ENCODE measurements at regions not wholly inside any gene's neighbourhood (a gene's known extent, or its start where the extent isn't known, plus 50 kb on each side); places are given as distances from the start of the nearest gene placed in this dataset.
"Not testable (repeated sequence)": the region's sequence is repeated elsewhere in the genome, so short reads cannot be mapped to it uniquely, and the experiment has no call there.

DNA sequence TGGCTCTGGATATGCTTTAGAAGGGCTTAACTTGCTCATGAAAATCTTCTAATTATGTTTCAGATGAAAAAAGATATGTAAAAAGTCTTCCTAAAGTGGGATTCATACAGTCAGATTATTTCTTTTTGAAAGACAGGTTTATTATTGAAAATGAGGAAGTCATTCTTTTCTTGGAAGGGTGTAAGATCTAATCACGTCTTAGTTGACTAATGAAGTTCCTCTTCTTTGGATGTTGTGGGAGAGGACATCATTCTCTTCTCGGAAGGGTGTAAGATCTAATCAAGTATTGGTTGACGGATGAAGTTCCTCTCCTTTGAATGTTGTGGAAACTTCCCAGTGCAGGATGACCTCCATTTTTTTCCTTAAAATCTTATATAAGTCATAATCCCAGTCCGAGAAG lies 74.9 kb downstream of the ALG10 start:
- DNase-seq (ENCODE audit: low read depth in 2 of 2), result no peak

- DNase-seq (ENCODE audit: low read depth in 2 of 2), result no peak
Observed at GRCh38 chr12:34105392-34105933, 83.2 kb downstream of the ALG10 start.

DNA sequence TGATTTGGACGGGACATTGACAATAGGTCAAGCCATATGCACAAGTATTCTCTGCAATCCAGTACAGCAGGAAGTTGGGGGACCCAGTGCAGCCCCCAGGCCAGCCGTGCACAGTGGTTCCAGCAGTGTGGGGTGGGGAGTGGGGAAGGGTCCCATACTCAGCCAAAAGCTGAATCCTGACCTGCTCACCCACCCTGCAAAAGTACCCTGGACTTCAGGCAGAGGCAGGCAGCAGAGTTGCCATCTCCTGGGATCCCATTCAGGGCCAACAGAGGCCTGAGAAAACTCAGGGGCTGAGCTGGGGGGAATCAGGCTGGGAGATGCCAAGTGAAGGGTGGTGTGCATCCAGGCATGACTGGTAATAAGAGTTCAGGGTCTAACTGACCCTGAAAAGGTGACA lies 83.9 kb downstream of the ALG10 start:
- DNase-seq (ENCODE audit: low read depth in 2 of 2), result no peak

DNA sequence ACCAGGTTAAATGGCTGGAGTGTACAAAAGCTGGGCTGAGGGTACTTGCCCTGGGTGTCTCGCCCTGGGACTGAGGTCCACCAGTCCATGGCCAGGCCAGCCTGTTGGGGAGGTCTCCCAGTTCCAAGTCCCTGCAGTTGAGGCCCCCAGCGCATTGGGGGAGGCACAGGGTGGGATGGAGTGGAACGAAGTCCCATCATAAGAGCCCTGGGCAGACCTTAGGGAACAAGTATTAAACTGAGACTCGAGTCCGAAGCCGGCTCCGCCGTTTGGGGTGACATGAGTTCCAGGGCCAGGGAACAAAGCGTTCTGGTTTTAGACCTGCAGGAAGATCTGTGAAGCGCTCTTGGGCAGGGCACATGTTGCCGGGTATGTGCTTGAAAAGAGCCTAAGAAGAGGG lies 84.7 kb downstream of the ALG10 start:
- no peak for DNase-seq (ENCODE audit: low read depth in 2 of 2)

GRCh38 chr12:34107781-34108404 lies 85.6 kb downstream of the ALG10 start:
- no peak for DNase-seq (ENCODE audit: low read depth in 2 of 2)

DNA sequence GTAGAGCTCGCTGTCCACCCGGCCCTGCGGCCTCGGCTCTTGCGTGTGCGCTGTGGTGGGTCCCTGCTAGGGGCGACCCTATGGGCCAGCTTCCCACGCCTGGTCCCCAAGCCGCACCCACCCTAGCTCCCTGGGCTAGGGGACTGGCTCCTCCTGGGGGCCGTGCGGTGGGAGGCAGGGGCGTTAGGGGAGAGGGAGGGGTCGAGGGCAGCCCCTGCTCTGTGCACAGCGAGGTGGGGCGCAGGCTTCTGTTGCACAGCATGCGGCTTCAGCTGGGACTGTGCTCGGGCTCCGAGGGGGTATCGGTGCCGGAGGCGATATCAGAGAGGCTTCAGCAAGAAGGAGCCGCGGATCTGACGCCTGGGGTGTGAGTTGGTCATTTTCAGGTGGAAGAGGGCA lies 86.1 kb downstream of the ALG10 start:
- no peak for DNase-seq (ENCODE audit: low read depth in 2 of 2)

- DNase-seq (ENCODE audit: low read depth in 2 of 2), result no peak
Observed at GRCh38 chr12:34108967-34109366, 86.7 kb downstream of the ALG10 start.

- DNase-seq (ENCODE audit: low read depth in 2 of 2), result no peak
Observed at GRCh38 chr12:34109390-34109789, 87.1 kb downstream of the ALG10 start.

GRCh38 chr12:34109909-34110531 lies 87.7 kb downstream of the ALG10 start:
- DNase-seq (ENCODE audit: low read depth in 2 of 2), result not testable (repeated sequence)

DNA sequence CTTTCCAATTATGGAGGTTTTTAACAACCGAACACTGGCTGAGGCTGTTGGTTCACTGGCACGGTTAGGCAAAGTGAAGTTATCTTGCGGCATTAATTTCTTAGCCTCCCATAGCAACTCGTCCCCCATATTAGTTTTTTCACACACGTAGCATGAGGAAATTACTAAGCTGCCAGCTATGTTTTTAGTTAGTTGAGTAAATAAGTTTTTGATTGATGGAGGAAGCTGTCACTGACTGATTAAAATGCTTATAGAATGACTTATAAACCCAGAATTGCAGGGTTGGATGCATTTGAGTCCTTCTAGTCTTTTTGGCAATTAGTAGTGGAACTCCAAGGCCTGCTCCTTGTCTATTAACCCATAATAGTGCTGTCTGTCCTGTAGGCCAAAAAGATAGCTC lies 97.1 kb downstream of the ALG10 start:
- DNase-seq (ENCODE audit: low read depth in 2 of 2), result no peak

GRCh38 chr12:34121360-34121759 lies 99.1 kb downstream of the ALG10 start:
- no peak for DNase-seq (ENCODE audit: low read depth in 2 of 2)

- DNase-seq (ENCODE audit: low read depth in 2 of 2), result peak in 1 of 2 donors; percentile 12
Observed at GRCh38 chr12:34123092-34123491, 100.8 kb downstream of the ALG10 start.

DNA sequence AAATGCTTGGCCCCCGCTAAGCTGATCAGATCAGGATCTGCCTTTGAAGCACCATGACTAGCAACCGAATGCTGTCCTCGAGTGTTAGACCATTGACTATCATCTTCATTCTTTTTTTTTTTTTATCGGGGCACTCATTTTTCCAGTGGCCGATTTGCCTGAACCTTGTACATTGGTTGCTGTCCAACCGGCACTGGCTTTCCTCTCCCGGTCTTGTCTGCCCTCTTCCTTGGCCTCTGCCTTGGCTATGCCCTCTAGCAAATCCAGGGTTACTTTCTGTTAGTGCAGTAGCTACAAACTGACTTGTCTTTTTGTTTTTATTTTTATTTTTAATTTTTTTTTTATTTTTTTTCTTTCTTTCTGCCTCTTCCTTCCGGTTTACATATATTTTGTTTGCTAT lies 102.3 kb downstream of the ALG10 start:
- no peak for DNase-seq (ENCODE audit: low read depth in 2 of 2)

DNA sequence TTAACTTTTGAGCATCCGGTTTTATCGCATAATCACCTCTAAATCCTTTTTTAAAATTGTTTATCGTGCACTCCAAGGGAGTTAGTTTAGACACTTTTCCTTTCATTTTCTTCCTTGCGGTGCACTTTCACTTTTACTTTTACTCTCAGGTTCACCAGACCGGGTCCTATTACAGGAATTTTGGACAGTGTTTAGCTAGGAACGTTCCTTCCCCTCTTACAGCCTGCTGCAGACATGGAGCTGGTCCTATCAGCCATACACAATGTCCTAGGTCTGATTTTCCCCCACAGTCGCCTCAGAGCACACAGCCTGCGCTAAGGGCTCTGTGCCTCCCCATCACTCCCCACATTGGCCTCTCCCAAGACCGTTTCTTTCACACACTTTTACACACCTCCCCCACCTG lies 103.9 kb downstream of the ALG10 start:
- DNase-seq (ENCODE audit: low read depth in 2 of 2), result no peak

DNA sequence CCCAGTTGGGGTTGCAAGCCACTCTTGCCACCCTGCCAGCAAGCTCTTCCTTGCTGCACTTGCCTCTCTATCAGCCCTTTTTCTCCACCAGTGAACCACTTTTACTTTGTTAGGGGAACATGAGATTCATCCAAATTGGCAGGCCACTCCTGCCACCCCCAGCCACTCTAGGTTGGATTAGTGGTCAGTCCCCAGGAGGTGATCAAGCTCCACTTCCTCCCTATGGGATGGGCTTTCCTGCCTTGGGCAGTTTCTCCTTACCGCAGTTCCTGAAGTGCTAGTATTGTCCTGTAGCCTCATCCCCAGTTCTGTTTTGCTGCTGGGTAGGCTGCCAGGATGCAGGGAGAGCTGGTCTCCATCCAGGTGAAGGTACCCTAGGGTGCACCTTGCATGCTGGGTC lies 104.5 kb downstream of the ALG10 start:
- no peak for DNase-seq (ENCODE audit: low read depth in 2 of 2)

DNA sequence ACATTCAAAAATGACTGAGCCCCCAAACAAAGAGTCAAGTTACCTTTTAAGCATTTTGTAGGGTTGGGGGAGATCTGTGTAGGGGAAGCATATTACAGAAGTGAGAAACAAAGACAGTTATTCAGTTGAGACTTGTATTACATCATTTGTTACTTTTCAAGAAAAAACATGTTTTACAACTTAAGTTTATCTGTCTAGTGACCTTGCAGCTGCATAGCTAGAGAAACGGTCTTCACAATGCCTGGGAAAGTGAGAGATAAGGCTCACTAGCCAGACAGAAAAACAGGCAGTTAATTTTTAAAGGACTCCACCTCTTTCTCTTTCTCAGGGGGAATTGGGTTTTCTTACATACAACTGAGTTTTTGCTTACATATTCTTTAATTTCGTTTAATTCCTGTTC lies 105.1 kb downstream of the ALG10 start:
- DNase-seq (ENCODE audit: low read depth in 2 of 2), result not testable (repeated sequence)

- DNase-seq (ENCODE audit: low read depth in 2 of 2), result no peak
Observed at GRCh38 chr12:34142430-34142829, 120.1 kb downstream of the ALG10 start.

GRCh38 chr12:34151019-34151418 lies 128.7 kb downstream of the ALG10 start:
- DNase-seq (ENCODE audit: low read depth in 2 of 2), result no peak

DNA sequence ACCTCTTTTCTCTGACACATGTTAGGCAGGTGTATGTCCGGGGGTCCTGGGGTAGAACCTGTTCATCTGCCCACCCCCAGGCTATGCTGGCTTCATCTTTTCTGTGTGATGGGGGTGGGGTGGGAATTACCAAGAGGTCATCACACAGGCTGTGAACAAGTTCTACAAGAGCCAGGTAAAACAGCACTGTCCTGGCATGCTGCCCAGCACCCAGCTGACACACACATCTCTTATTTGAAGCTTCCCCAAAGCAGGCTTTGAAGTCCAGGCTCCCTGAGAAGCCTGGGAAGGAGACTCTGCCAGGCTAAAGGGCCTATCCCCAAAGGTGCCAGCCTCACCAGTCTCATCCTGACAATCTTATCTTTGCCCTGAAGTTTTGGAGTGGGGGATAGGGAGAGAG lies 141.1 kb downstream of the ALG10 start:
- no peak for DNase-seq (ENCODE audit: low read depth in 2 of 2)

- DNase-seq (ENCODE audit: low read depth in 2 of 2), result no peak
Observed at GRCh38 chr12:34166427-34167060, 144.2 kb downstream of the ALG10 start.

DNA sequence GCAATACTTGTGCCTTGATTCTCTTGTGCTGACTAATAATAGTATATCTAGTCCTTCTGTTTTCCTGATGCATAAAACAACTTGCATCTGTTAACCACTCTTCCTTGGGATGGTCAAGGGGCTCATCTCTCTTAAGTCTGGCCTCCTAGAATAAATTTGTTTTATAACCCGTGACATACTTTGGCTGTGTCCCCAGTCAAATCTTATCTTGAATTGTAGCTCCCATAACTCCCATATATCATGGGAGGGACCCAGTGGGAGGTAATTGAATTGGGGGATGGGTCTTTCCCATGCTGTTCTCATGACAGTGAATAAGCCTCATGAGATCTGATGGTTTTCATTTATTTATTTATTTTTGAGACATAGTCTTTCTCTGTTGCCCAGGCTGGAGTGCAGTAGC lies 146.2 kb downstream of the ALG10 start:
- not testable (repeated sequence) for DNase-seq (ENCODE audit: low read depth in 2 of 2)

GRCh38 chr12:34186492-34186891 lies 164.2 kb downstream of the ALG10 start:
- DNase-seq (ENCODE audit: low read depth in 2 of 2), result no peak

DNA sequence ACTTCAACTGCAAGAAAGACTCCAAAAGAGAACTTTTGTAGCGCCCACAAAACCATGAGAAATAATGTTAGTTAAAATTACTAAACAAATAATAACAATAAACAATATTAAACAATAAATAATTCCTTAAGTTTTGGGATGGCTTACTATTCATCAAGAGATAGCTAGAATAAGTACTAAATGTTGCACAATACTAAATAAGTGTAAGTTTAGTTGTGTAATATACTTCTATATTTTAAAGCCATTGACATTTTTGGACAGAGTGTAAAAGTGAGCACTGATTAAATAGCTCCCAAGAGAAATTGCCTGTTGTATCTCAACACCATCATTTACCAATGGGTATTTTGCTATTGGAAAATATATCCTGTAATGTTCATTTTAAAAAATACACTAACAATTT lies 166.7 kb downstream of the ALG10 start:
- no peak for DNase-seq (ENCODE audit: low read depth in 2 of 2)

All from stimulated activated CD8-positive, alpha-beta memory T cell treated with anti-CD3 and anti-CD28 coated beads, Interleukin-7, amount 100 ng/mL, for 4 hours (primary cell).